ENCODE measurements at regions not wholly inside any gene's neighbourhood (a gene's known extent, or its start where the extent isn't known, plus 50 kb on each side); places are given as distances from the start of the nearest gene placed in this dataset.

- no peaks in the 10 kb centered on the region for H3K9me3 ChIP-seq (ENCODE audit: control insufficient read depth in 2 of 2, insufficient read depth in 1 of 2, low read depth in 1 of 2, low read length in 1 of 2)
- H3K27me3 ChIP-seq (ENCODE audit: control insufficient read depth in 1 of 2, insufficient read depth in 2 of 2, low read length in 2 of 2) = no peaks in the 10 kb centered on the region
- H3K4me3 ChIP-seq (ENCODE audit: low read depth in 1 of 2, low read length in 2 of 2) = no peak overlapping the region
- no peak overlapping the region for H3K27ac ChIP-seq (ENCODE audit: low read depth in 2 of 2, low read length in 1 of 2)
- H3K4me1 ChIP-seq (ENCODE audit: control insufficient read depth in 2 of 2, insufficient read depth in 2 of 2, low read length in 1 of 2) = no peaks in the 10 kb centered on the region
- 82 to 87% methylated on average over 7 of the region's 7 CpGs for WGBS, 2 donors
- H3K36me3 ChIP-seq (ENCODE audit: control insufficient read depth in 2 of 2, insufficient read depth in 2 of 2, low read length in 1 of 2) = no peaks in the 10 kb centered on the region
Measured at GRCh38 chr5:164354139-164354751, 848.8 kb downstream of the MAT2B start.

- 90% methylated on average over 3 of the region's 3 CpGs for whole genome bisulfite sequencing, 2 donors
- Histone ChIP-seq H3K27me3 (ENCODE audit: control insufficient read depth in 1 of 2, insufficient read depth in 2 of 2, low read length in 2 of 2) (no peaks in the 10 kb centered on the region), H3K36me3 (ENCODE audit: control insufficient read depth in 2 of 2, insufficient read depth in 2 of 2, low read length in 1 of 2) (no peaks in the 10 kb centered on the region), H3K27ac (ENCODE audit: low read depth in 2 of 2, low read length in 1 of 2) (no peak overlapping the region), H3K4me1 (ENCODE audit: control insufficient read depth in 2 of 2, insufficient read depth in 2 of 2, low read length in 1 of 2) (no peaks in the 10 kb centered on the region), H3K4me3 (ENCODE audit: low read depth in 1 of 2, low read length in 2 of 2) (no peak overlapping the region), H3K9me3 (ENCODE audit: control insufficient read depth in 2 of 2, insufficient read depth in 1 of 2, low read depth in 1 of 2, low read length in 1 of 2) (no peaks in the 10 kb centered on the region)
Measured at GRCh38 chr5:164355267-164355830, 849.9 kb downstream of the MAT2B start.

DNA sequence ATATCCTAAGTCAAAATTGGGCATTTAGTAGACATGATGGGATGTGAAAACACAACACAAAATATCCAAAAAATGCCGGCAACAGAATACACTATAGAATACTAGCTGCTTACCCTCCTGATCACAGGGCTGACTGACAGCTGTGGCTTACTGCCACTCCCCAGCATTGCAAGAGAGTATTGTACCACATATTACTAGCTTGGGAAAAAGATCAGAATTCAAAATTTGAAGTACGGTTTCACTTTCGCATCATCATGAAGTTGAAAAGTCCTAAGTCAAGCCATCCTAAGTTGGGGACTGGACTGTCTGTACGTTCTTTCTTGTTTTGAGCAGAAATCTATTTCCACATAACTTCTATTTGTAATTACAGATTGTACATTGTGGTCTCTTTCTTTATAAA, 851.4 kb downstream of the MAT2B start:
- H3K36me3 ChIP-seq (ENCODE audit: control insufficient read depth in 2 of 2, insufficient read depth in 2 of 2, low read length in 1 of 2) = no peaks in the 10 kb centered on the region
- H3K27ac ChIP-seq (ENCODE audit: low read depth in 2 of 2, low read length in 1 of 2) = no peak overlapping the region
- H3K4me1 ChIP-seq (ENCODE audit: control insufficient read depth in 2 of 2, insufficient read depth in 2 of 2, low read length in 1 of 2) = no peaks in the 10 kb centered on the region
- no peak overlapping the region for H3K4me3 ChIP-seq (ENCODE audit: low read depth in 1 of 2, low read length in 2 of 2)
- H3K9me3 ChIP-seq (ENCODE audit: control insufficient read depth in 2 of 2, insufficient read depth in 1 of 2, low read depth in 1 of 2, low read length in 1 of 2) = no peaks in the 10 kb centered on the region
- WGBS, 2 donors = 91 to 93% methylated on average over 4 of the region's 4 CpGs
- H3K27me3 ChIP-seq (ENCODE audit: control insufficient read depth in 1 of 2, insufficient read depth in 2 of 2, low read length in 2 of 2) = no peaks in the 10 kb centered on the region

DNA sequence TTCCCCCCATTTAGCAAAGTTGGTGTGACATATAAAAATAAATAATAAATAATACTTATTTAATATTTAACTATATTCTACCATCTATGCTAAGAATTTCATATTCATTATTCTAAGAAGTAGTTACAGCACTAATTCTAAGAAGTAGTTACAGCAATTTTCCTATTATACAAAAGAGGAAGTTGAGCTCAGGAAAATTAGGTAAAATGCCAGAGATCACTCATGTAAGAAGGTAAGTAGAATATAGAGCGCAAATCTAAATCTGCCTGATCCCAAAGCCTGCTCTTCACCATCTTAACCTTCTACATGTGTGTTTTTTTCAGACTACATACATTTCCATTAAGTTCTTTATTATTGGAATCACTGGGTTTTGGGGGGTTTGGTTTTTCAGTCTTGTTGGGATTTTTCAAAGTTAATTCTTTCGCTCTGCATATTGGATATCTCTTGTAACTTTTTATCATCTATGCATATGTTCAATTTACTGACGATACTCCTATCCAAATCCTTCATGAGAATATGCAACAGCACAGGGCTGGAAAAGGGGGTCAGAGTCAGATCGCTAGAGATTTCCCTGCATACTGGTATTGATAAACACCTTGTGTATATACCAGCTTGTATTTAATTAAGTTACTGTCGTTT, 852.1 kb downstream of the MAT2B start:
- no peak overlapping the region for H3K27ac ChIP-seq (ENCODE audit: low read depth in 2 of 2, low read length in 1 of 2)
- 82 to 92% methylated on average over 5 of the region's 5 CpGs for WGBS, 2 donors

GRCh38 chr5:164358531-164359259, 853.3 kb downstream of the MAT2B start:
- no peak overlapping the region for H3K27ac ChIP-seq (ENCODE audit: low read depth in 2 of 2, low read length in 1 of 2)
- no peaks in the 10 kb centered on the region for H3K27me3 ChIP-seq (ENCODE audit: control insufficient read depth in 1 of 2, insufficient read depth in 2 of 2, low read length in 2 of 2)
- H3K4me3 ChIP-seq (ENCODE audit: low read depth in 1 of 2, low read length in 2 of 2) = no peak overlapping the region
- no peaks in the 10 kb centered on the region for H3K36me3 ChIP-seq (ENCODE audit: control insufficient read depth in 2 of 2, insufficient read depth in 2 of 2, low read length in 1 of 2)
- whole genome bisulfite sequencing, 2 donors = 57 to 72% methylated on average over 4 of the region's 4 CpGs
- H3K4me1 ChIP-seq (ENCODE audit: control insufficient read depth in 2 of 2, insufficient read depth in 2 of 2, low read length in 1 of 2) = no peaks in the 10 kb centered on the region
- H3K9me3 ChIP-seq (ENCODE audit: control insufficient read depth in 2 of 2, insufficient read depth in 1 of 2, low read depth in 1 of 2, low read length in 1 of 2) = no peaks in the 10 kb centered on the region

More for the DNA sequence above, 852.1 kb downstream of the MAT2B start:
- Histone ChIP-seq H3K4me3 (ENCODE audit: low read depth in 1 of 2, low read length in 2 of 2) (no peak overlapping the region), H3K36me3 (ENCODE audit: control insufficient read depth in 2 of 2, insufficient read depth in 2 of 2, low read length in 1 of 2) (no peaks in the 10 kb centered on the region), H3K27me3 (ENCODE audit: control insufficient read depth in 1 of 2, insufficient read depth in 2 of 2, low read length in 2 of 2) (no peaks in the 10 kb centered on the region), H3K4me1 (ENCODE audit: control insufficient read depth in 2 of 2, insufficient read depth in 2 of 2, low read length in 1 of 2) (no peaks in the 10 kb centered on the region), H3K9me3 (ENCODE audit: control insufficient read depth in 2 of 2, insufficient read depth in 1 of 2, low read depth in 1 of 2, low read length in 1 of 2) (no peaks in the 10 kb centered on the region)

- WGBS, 2 donors = 82 to 84% methylated on average over 4 of the region's 4 CpGs
Measured at GRCh38 chr5:164359260-164360255, 854.1 kb downstream of the MAT2B start.

DNA sequence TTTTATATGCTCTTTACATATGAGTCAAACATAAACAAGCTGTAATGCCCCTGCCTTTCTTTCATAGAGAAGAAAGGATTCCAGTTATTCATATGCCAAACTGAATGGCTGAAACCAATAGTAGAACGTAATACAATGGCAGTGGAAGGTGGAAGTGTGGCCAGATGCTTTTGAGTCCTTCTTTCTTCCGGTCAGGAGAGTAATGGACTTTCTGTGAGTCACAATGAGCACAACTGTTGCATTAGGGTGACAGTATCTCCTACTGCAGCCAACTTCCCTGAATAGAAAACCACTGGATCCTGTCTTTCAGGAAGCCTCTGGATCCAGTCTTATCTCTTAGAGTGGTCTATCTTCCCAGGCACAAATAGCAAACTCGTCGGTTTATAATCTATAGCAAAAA, 855.2 kb downstream of the MAT2B start:
- H3K9me3 ChIP-seq (ENCODE audit: control insufficient read depth in 2 of 2, insufficient read depth in 1 of 2, low read depth in 1 of 2, low read length in 1 of 2) = no peaks in the 10 kb centered on the region
- H3K27ac ChIP-seq (ENCODE audit: low read depth in 2 of 2, low read length in 1 of 2) = no peak overlapping the region
- H3K27me3 ChIP-seq (ENCODE audit: control insufficient read depth in 1 of 2, insufficient read depth in 2 of 2, low read length in 2 of 2) = no peaks in the 10 kb centered on the region
- H3K36me3 ChIP-seq (ENCODE audit: control insufficient read depth in 2 of 2, insufficient read depth in 2 of 2, low read length in 1 of 2) = no peaks in the 10 kb centered on the region
- 78 to 81% methylated on average over 4 of the region's 4 CpGs for WGBS, 2 donors
- no peak overlapping the region for H3K4me3 ChIP-seq (ENCODE audit: low read depth in 1 of 2, low read length in 2 of 2)
- H3K4me1 ChIP-seq (ENCODE audit: control insufficient read depth in 2 of 2, insufficient read depth in 2 of 2, low read length in 1 of 2) = no peaks in the 10 kb centered on the region

More at GRCh38 chr5:164359260-164360255, 854.1 kb downstream of the MAT2B start:
- no peaks in the 10 kb centered on the region for H3K9me3 ChIP-seq (ENCODE audit: control insufficient read depth in 2 of 2, insufficient read depth in 1 of 2, low read depth in 1 of 2, low read length in 1 of 2)
- no peaks in the 10 kb centered on the region for H3K4me1 ChIP-seq (ENCODE audit: control insufficient read depth in 2 of 2, insufficient read depth in 2 of 2, low read length in 1 of 2)
- no peaks in the 10 kb centered on the region for H3K27me3 ChIP-seq (ENCODE audit: control insufficient read depth in 1 of 2, insufficient read depth in 2 of 2, low read length in 2 of 2)
- H3K4me3 ChIP-seq (ENCODE audit: low read depth in 1 of 2, low read length in 2 of 2) = no peak overlapping the region
- H3K27ac ChIP-seq (ENCODE audit: low read depth in 2 of 2, low read length in 1 of 2) = no peak overlapping the region
- no peaks in the 10 kb centered on the region for H3K36me3 ChIP-seq (ENCODE audit: control insufficient read depth in 2 of 2, insufficient read depth in 2 of 2, low read length in 1 of 2)

- H3K36me3 ChIP-seq (ENCODE audit: control insufficient read depth in 2 of 2, insufficient read depth in 2 of 2, low read length in 1 of 2) = no peaks in the 10 kb centered on the region
- H3K27me3 ChIP-seq (ENCODE audit: control insufficient read depth in 1 of 2, insufficient read depth in 2 of 2, low read length in 2 of 2) = no peaks in the 10 kb centered on the region
- H3K4me3 ChIP-seq (ENCODE audit: low read depth in 1 of 2, low read length in 2 of 2) = no peak overlapping the region
- no peaks in the 10 kb centered on the region for H3K9me3 ChIP-seq (ENCODE audit: control insufficient read depth in 2 of 2, insufficient read depth in 1 of 2, low read depth in 1 of 2, low read length in 1 of 2)
- no peaks in the 10 kb centered on the region for H3K4me1 ChIP-seq (ENCODE audit: control insufficient read depth in 2 of 2, insufficient read depth in 2 of 2, low read length in 1 of 2)
- H3K27ac ChIP-seq (ENCODE audit: low read depth in 2 of 2, low read length in 1 of 2) = no peak overlapping the region
- 52 to 55% methylated on average over 5 of the region's 5 CpGs for WGBS, 2 donors
Measured at GRCh38 chr5:164361986-164362385, 856.6 kb downstream of the MAT2B start.

GRCh38 chr5:164362835-164363234, 857.4 kb downstream of the MAT2B start:
- Histone ChIP-seq H3K36me3 (ENCODE audit: control insufficient read depth in 2 of 2, insufficient read depth in 2 of 2, low read length in 1 of 2) (no peaks in the 10 kb centered on the region), H3K9me3 (ENCODE audit: control insufficient read depth in 2 of 2, insufficient read depth in 1 of 2, low read depth in 1 of 2, low read length in 1 of 2) (no peaks in the 10 kb centered on the region), H3K4me3 (ENCODE audit: low read depth in 1 of 2, low read length in 2 of 2) (no peak overlapping the region), H3K27ac (ENCODE audit: low read depth in 2 of 2, low read length in 1 of 2) (no peak overlapping the region), H3K27me3 (ENCODE audit: control insufficient read depth in 1 of 2, insufficient read depth in 2 of 2, low read length in 2 of 2) (no peaks in the 10 kb centered on the region), H3K4me1 (ENCODE audit: control insufficient read depth in 2 of 2, insufficient read depth in 2 of 2, low read length in 1 of 2) (no peaks in the 10 kb centered on the region)
